Epithelial cell of esophagus (primary cell): ENCODE measurements at regions not wholly inside any gene's neighbourhood (a gene's known extent, or its start where the extent isn't known, plus 50 kb on each side); places are given as distances from the start of the nearest gene placed in this dataset.

Source experiments
- DNase-seq: peaks from one replicate; pipeline ENCODE4 v3.0.0; 2010; ENCODE audit warnings: low read depth
- H3K4me3 ChIP-seq: 2 replicates; pipeline ENCODE4 v1.5.1; 2011; ENCODE audit warnings: mild to moderate bottlenecking, low read length, control low read depth
- CTCF ChIP-seq: IDR thresholded peaks from 2 replicates; pipeline ENCODE4 v1.5.1; 2011; ENCODE audit warnings: low read depth, mild to moderate bottlenecking, low read length, control low read depth, inconsistent platforms; ENCODE audit not compliant: insufficient read depth; ENCODE audit errors: missing control alignments

GRCh38 chr10:9535744-9536143 lies 1481.3 kb downstream of the GATA3 start:
- no peak for DNase-seq
- TF ChIP-seq CTCF, result no peak
- H3K4me3 ChIP-seq, result no peak overlapping the region

- H3K4me3 ChIP-seq, result no peak overlapping the region
- no peak for DNase-seq
- no peak for TF ChIP-seq CTCF
Measured at GRCh38 chr10:9545073-9545472, 1472.6 kb upstream of the CELF2 start.

DNA sequence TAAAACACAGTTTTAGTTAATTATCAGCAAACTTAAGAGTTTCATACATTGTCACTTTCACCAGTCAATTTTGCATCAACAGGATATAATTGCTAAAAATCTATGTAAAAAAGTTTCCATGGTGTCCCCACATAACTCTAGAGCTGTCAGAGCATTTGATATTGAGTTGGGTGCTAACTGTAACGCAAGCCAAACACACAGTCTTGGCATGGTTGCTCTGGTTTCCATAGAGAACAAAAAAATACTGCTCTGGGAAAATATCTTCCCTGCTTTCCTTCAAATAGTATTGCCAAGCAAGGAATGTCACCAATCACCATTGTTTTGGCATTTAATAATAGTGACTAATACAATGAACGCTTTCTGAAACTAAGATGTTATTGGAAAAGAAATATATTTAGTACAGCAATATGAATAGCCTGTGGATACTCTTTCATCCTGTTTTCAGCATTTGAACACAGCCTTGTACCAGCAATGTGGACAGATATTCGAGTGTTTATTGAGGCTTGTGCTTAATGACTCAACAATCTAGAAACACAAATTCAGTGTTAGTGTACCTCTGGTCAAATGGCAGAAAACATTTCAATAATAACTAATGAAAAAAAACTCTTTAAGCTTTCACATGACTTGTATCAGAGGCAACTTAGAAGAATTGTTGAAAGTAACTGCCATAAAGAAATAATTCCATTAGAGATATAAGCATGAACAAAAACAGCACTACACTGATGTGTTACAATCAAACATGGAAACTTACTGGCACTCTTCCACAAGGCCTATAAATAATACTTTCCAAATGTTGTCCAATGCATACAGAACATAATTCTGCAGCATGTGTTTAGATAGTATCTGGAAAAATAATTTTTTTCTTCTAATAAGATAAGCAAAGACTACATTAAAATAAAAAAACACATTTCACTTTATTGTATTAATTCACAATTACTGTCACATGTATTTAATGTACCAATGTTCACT lies 1469.5 kb upstream of the CELF2 start:
- no peak for DNase-seq
- no peak for TF ChIP-seq CTCF
- H3K4me3 ChIP-seq, result no peak overlapping the region

DNA sequence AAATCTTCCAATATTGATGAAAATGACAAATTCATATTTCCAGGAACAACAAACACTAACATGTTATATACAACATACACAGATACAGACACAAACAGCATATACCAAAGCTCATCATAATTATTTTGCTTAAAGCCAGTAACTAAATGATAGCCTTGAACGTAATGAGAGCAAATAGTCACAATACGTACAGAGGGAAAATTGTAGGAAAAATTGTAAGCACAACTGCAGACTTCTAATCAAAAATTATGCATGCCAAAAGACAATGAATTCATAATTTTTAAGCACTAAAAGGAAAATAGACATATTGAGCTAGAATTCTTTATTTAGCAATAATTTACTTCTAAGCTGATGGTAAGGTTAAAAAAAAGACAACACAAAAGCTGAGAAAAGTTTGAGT lies 1466.9 kb upstream of the CELF2 start:
- TF ChIP-seq CTCF, result no peak
- H3K4me3 ChIP-seq, result no peak overlapping the region
- no peak for DNase-seq

GRCh38 chr10:9554321-9554720 lies 1463.4 kb upstream of the CELF2 start:
- H3K4me3 ChIP-seq, result no peak overlapping the region
- DNase-seq, result no peak
- no peak for TF ChIP-seq CTCF

- TF ChIP-seq CTCF, result no peak
- DNase-seq, result no peak
- H3K4me3 ChIP-seq, result no peak overlapping the region
Measured at GRCh38 chr10:9560976-9561375, 1456.7 kb upstream of the CELF2 start.
